ENCODE measurements at regions not wholly inside any gene's neighbourhood (a gene's known extent, or its start where the extent isn't known, plus 50 kb on each side); places are given as distances from the start of the nearest gene placed in this dataset.

GRCh38 chr2:42979416-42979869, 187.1 kb upstream of the HAAO start:
- TF ChIP-seq, protein P1, sequence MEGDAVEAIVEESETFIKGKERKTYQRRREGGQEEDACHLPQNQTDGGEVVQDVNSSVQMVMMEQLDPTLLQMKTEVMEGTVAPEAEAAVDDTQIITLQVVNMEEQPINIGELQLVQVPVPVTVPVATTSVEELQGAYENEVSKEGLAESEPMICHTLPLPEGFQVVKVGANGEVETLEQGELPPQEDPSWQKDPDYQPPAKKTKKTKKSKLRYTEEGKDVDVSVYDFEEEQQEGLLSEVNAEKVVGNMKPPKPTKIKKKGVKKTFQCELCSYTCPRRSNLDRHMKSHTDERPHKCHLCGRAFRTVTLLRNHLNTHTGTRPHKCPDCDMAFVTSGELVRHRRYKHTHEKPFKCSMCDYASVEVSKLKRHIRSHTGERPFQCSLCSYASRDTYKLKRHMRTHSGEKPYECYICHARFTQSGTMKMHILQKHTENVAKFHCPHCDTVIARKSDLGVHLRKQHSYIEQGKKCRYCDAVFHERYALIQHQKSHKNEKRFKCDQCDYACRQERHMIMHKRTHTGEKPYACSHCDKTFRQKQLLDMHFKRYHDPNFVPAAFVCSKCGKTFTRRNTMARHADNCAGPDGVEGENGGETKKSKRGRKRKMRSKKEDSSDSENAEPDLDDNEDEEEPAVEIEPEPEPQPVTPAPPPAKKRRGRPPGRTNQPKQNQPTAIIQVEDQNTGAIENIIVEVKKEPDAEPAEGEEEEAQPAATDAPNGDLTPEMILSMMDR (IDR thresholded peaks at IDR 0.05; ENCODE audit: low read depth, low read length, missing control alignments): no peak
- Histone ChIP-seq H3K27ac (no peak overlapping the region), H3K4me3 (ENCODE audit: low read depth, low read length) (no peak overlapping the region), H3K36me3 (replicated peaks) (no peaks in the 10 kb centered on the region), H3K27me3 (replicated peaks) (no peaks in the 10 kb centered on the region)
- no peak for DNase-seq
- in situ Hi-C loops (cut with HindIII; ENCODE audit: low pct_ligation_motif_present, low sequenced_read_pairs): no loop called here

DNA sequence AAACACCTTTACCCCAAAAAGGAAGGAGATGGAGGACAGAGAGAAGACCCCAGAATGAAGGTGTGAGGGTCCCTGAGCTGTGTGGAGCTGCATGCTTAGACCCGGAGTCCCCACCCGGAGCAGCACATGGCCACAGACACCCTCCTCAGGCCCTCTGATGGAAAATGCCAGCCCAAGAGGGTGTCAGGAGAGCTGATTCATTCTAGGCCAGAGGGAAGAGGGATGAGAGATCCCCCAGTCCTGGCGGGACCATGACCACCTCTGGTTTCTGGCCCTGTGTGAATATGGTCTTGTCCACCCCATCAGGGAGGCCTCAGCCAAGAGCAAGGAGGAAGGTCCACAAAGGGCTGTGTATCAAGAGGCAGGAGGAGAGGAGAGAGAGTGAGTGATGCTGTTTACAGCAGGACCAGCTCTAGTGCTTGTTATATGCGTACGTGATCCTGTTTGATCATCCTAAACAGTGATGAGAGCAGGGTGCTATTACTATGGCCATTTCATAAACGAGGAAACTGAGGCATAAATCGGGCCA, 186.6 kb upstream of the HAAO start:
- in situ Hi-C loops (cut with HindIII; ENCODE audit: low pct_ligation_motif_present, low sequenced_read_pairs): no loop called here
- no peak overlapping the region for H3K27ac ChIP-seq
- H3K36me3 ChIP-seq (replicated peaks): no peaks in the 10 kb centered on the region
- no peaks in the 10 kb centered on the region for H3K27me3 ChIP-seq (replicated peaks)
- no peak for DNase-seq
- TF ChIP-seq, protein P1 (IDR thresholded peaks at IDR 0.05; ENCODE audit: low read depth, low read length, missing control alignments): no peak
- H3K4me3 ChIP-seq (ENCODE audit: low read depth, low read length): no peak overlapping the region

DNA sequence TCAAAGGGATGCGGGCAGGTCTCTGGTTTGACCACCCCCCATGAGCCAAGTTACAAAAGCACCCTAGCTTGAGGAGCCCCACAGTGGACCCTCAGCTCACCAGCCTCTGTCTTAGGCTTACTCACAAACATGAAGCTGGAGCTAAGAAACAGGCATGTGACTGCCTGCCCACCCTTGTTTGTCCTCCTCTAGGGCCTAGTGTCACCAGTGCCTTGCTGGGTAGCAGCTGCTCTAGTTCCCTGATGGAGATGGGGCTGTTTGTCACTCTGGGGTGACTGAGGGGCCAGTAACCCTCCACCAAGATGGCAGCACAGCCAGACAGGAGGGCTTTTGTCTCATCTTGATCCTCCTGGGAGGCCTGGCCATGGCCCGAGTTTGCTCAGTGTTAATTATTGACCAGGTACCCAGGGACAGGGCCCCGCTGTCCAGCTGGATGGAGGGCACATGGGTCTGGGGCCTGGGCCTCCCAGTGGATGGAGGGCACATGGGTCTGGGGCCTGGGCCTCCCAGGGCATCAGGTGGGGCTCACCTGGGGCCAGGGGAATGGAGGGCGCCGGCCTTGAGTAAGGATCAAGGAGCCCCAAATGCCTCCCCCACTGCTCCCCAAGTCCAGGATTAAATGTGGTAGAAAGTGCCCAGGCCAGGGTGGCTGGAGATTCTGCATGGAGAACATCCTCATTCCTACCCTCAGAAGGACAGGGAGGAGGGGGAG, 185.9 kb upstream of the HAAO start:
- H3K36me3 ChIP-seq (replicated peaks): no peaks in the 10 kb centered on the region
- no peak for DNase-seq
- no peak overlapping the region for H3K27ac ChIP-seq
- no peak overlapping the region for H3K4me3 ChIP-seq (ENCODE audit: low read depth, low read length)
- no peaks in the 10 kb centered on the region for H3K27me3 ChIP-seq (replicated peaks)
- TF ChIP-seq, protein P1 (IDR thresholded peaks at IDR 0.05; ENCODE audit: low read depth, low read length, missing control alignments): no peak
- in situ Hi-C loops (cut with HindIII; ENCODE audit: low pct_ligation_motif_present, low sequenced_read_pairs): no loop called here

DNA sequence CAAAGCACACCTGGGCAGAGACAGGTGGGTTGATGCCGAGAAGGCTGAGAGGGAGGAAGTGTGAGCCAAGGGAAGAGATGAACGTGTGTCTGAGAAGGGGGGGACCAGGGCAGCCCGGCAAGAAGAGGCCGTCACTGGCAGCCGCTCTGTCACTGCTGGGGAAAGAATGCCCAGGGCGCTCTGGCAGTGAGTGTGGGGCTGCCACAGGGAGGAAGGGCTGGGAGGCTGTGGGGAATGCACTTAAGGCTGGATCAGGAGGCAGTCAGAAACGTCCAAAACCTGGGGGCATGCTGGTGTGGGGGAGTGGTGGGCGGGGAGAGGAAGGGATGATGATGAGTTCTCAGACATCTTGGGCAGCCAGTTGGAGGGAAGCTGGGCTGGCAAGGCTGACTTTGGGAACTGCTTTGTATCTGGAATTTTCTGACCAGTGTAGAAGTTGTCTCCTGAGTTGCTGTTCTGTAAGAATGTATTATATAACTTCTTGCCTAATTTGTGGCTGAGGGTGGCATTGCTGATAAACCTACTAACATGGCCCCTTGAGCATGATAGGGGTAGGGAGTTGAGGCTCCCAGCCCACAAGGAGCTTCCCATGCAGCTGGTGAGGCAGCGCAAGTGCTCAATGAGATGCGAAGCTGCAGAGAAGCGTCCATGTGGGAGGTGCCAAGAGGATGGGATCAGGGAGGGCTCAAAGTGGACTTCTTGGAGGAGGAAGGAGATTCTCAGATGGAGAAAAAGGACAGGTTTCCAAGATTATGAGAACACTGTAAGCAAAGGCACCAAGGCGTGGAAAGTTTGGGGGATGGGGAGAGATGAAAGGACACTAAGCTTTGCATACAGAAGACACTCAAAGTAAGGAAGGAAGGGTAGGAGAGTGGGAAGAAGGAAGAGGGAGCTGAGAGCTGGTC, 185.1 kb upstream of the HAAO start:
- Histone ChIP-seq H3K27me3 (replicated peaks) (no peaks in the 10 kb centered on the region), H3K4me3 (ENCODE audit: low read depth, low read length) (no peak overlapping the region), H3K27ac (no peak overlapping the region), H3K36me3 (replicated peaks) (no peaks in the 10 kb centered on the region)
- in situ Hi-C loops (cut with HindIII; ENCODE audit: low pct_ligation_motif_present, low sequenced_read_pairs): no loop called here
- TF ChIP-seq, protein P1 (IDR thresholded peaks at IDR 0.05; ENCODE audit: low read depth, low read length, missing control alignments): no peak
- no peak for DNase-seq

DNA sequence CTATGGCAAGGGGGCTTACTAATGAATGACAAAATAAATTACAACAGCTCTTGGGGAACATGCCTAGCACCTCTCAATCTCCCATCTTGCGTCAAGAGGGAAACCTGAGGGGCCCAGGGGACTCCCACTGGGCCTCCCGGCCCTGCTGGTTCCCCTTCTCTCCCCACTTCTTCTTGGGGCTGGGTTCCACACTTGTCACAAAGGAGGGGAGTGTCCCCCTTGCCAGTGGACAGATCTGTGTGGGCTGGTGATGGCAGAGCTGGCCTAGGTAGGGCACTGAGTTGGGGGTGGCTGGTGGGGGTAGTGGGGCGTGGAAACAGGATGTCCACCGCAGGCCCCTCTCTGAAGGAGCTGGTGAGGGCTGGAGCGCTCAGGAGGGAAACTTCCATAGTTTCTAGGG, 184.0 kb upstream of the HAAO start:
- Histone ChIP-seq H3K27me3 (replicated peaks) (no peaks in the 10 kb centered on the region), H3K27ac (no peak overlapping the region), H3K36me3 (replicated peaks) (no peaks in the 10 kb centered on the region), H3K4me3 (ENCODE audit: low read depth, low read length) (no peak overlapping the region)
- TF ChIP-seq, protein P1 (IDR thresholded peaks at IDR 0.05; ENCODE audit: low read depth, low read length, missing control alignments): no peak
- DNase-seq: no peak
- in situ Hi-C loops (cut with HindIII; ENCODE audit: low pct_ligation_motif_present, low sequenced_read_pairs): no loop called here
